NCI-H1694 (cell line): ENCODE measurements at regions not wholly inside any gene's neighbourhood (a gene's known extent, or its start where the extent isn't known, plus 50 kb on each side); places are given as distances from the start of the nearest gene placed in this dataset.
"Not testable (repeated sequence)": the region's sequence is repeated elsewhere in the genome, so short reads cannot be mapped to it uniquely, and the experiment has no call there.

Source experiments
- DNase-seq: peaks from one replicate; lab custom pipeline; 2025; lab: John Stamatoyannopoulos, UW

DNA sequence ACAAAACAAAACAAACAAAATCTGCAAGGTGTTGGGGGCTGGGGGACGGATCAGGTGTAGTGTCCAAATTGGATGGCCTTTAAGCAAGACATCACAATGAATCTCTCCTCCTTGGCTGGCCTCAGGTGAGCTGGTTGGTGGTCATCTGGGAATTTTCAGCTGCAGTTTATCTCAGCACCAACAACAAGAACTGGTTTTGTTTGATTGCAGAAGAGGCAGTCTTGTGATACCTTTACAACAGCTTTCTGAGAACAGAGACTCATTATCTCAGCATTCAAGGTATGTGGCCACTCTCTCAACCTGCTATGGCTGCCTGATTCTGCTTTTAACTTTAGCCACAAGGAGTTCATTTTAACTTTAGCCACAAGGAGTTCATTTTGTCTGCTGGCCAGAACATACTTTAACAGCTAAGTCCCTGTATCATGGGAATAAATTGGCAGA is 1543.4 kb downstream of the EFNA5 start:
- no peak for DNase-seq

DNA sequence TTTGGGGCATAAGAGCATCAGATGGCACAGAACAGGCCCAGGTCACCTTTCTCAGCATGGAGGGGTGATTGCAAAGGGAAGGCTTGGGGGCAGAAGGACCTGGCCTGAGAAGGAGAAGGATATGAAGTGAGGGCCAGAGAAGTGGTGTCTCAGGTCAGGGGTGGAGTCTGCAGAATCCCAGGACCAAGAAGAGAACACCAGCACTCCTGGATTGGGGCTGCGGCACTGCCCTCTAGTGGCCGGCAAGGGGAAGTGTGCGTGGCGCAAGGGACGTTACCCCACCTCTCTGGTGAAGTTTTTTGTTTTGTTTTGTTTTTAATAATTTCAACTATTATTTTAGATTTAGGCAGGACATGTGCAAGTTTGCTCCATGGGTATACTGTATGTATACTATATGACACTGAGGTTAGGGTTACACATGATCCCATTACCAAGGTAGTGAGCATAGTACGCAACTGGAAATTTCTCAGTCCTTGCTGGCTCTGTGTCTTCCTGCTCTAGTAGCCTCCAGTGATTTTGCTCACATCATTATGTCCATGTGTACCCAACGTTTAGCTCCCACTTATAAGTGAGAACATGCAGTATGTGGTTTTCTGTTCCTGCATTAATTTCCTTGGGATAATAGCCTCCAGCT is 1548.6 kb downstream of the EFNA5 start:
- DNase-seq, result no peak

DNA sequence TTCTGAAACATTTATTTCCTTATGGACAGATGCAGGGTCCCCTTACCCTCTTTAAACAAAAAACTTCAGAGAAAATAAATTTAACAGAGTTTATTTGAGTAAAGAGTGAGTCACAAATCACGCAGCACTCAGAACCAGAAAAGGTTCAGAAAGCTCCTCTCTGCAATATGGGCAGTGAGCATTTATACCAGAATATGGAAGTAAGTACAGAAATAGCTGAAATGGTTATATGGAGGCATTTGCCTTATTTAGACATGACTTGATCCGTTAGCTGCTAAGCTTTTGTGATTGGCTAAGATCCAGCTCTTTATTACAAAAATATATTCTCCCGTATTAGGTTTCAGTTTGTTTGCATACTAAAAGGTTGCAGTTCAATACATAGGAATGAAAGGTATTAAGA is 1554.1 kb downstream of the EFNA5 start:
- no peak for DNase-seq

- no peak for DNase-seq
Observed at GRCh38 chr5:106113922-106114321, 1556.8 kb downstream of the EFNA5 start.

DNA sequence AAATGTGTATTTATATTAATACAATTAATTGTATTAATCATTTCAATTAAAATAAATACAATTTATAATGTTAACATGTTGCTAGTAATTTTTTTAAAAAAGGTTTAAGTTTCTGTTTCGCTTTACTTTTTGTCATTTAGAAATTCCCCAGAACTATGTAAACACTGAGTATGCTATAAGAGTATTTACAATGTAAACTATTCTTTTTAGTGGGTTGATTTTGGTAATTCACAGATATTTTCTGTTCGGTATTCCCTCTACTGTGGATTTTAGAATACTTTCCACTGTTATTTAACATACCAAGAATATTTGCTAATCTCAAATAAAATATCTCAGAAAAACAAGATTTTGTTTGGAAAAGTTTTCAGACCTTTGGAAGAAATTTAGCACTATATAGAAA is 1564.4 kb downstream of the EFNA5 start:
- no peak for DNase-seq

DNA sequence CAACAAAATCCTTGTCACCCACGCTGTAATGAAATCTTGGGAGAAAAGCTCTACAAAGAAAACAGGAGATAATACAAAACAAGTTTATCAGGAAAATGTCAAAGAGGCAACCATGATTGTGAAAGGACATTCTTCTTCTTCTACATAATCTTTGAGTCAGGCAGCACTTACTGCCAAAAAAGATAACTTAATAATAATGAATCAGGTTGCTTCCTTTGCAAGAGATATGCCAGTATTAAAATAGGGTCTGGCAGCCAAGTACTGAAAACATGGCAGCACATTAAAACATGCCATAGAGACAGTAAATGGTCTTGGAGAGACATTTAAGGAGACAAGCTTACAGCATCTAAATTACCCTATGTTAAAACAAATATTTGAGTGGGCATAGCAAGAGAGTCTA is 1573.4 kb downstream of the EFNA5 start:
- DNase-seq, result no peak

GRCh38 chr5:106094839-106095238 is 1575.9 kb downstream of the EFNA5 start:
- no peak for DNase-seq

GRCh38 chr5:106094204-106094607 is 1576.5 kb downstream of the EFNA5 start:
- DNase-seq, result peak; percentile 82

DNA sequence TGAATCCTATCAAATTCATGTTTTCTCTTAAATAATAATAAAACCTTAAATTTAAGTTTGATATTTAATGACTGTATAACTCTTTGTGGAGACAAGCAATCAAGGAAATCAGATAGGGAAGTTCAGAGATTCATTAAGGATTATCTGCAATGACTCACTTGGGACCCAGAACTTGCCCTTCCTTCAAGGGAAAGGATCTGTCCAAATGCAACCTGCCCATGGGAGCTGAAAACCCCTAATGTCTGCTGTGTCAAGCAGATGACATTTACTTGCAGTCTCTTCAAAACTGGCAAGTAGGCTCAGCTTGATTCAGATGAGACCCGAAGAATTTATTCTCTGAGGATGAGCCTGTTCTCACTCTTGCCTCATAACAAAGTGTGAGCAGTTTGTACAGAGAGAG is 1577.6 kb downstream of the EFNA5 start:
- DNase-seq, result no peak

DNA sequence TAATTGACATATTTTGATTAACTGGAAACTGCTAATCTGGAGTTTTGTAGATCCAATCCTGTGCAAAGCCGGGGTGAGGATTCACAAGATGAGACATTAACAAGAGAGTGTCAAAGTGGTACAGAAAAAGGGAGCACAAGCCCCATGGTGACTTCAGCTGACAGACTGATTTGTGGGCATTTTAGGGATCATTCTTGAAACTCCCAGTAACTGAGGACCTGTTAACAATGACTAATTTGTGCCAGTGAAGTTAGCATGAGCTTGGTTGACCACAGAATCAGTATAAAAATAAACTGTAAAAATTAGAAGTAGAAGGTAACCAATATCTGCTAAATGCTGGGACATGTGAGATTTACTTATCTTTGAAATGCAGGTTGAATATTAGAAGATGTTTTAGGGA is 1578.3 kb downstream of the EFNA5 start:
- DNase-seq, result no peak

DNA sequence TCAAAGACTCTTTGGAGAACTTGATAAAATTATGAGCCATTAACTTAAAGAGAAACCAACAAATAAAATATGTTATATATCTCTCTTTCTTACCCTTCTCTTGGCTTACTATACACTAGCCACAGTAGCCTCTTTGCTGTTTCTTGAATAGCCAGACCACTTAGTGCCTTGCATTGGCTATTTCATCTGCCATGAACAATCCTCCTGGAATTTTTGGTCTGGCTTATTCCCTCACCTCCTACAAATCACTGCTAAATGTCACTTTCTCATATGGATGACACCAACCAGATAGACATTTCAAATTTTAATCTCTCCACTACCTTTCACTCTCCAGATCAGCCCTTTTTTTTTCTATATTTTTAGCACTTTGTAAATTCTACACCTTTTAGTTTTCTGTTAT is 1581.7 kb downstream of the EFNA5 start:
- no peak for DNase-seq

DNA sequence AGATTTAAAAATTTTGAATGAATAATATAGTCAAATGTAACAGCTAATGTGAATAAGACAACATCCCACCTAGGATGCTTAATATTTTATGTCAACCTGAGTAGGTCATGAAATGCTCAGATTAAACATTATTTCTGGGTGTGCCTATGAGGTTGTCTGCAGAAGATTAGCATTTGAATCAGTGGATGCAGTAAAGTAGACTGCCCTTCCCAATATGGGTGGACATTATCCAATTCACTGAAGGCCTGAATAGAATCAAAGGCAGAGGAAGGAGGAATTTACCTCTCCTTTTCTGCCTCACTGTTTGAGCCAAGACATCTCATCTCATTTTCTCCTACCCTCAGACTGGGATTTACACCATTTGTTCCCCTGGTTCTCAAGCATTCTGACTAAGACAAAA is 1582.3 kb downstream of the EFNA5 start:
- DNase-seq, result no peak

- DNase-seq, result no peak
Observed at GRCh38 chr5:106086352-106086751, 1584.4 kb downstream of the EFNA5 start.

- no peak for DNase-seq
Observed at GRCh38 chr5:106085556-106085955, 1585.2 kb downstream of the EFNA5 start.

DNA sequence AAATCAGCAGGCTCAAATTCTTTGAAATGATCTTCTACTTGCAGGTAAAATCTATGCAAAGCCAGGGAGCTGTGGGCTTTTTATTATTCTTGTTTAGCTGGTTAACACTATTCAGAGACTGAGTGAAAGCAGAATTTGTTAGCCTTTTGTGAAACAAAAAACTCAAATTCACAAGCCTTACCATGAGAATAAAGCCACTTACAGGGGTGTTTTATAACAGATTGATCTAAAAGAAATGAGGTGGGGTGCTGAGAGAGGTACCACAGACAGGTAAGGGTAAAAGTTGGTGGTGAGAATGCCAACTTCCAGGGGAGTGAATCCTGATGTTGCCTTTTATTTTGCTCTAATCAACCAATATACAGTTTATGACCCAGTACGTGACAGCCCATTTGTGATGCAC is 1585.6 kb downstream of the EFNA5 start:
- DNase-seq, result no peak

- DNase-seq, result no peak
Observed at GRCh38 chr5:106080535-106080934, 1590.2 kb downstream of the EFNA5 start.

GRCh38 chr5:106076655-106077054 is 1594.1 kb downstream of the EFNA5 start:
- no peak for DNase-seq

DNA sequence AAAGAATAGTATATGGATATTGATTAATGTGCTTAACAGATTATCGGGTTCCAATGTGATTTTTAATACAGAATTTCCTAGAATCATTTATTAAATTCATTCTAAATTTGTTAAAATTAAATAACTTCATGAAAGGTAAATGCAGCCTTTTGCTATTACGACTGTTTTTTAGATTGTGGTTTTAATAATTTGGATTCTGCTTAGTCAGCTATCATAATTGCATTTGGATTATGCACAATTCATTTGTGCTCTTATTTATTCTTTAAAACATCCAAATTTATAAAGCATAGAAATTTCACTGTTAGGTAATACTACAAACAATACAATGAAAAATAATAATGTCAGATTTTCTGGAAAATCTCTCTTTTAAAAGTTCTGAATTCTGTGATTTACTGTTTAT is 1598.5 kb downstream of the EFNA5 start:
- DNase-seq, result no peak

DNA sequence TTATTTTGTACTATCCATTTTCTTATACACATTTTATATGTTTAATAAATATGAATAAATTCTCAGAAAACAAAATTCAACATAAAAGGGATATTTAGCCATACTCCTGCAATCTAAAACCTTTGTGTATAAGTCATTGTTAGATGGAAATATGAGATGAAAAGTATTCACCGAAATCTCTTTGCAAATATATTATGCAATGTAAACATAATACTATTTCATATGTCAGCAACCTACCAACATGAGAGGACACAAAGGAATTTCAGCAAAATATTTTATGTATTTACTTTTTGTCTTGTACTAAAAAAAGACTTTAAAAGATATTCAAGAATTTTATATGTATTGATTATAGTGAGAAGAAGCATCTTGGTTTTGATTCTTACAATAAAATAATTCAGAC is 1623.4 kb downstream of the EFNA5 start:
- DNase-seq, result no peak

GRCh38 chr5:106032069-106032468 is 1638.7 kb downstream of the EFNA5 start:
- not testable (repeated sequence) for DNase-seq

- DNase-seq, result no peak
Observed at GRCh38 chr5:106028314-106028713, 1642.4 kb downstream of the EFNA5 start.

DNA sequence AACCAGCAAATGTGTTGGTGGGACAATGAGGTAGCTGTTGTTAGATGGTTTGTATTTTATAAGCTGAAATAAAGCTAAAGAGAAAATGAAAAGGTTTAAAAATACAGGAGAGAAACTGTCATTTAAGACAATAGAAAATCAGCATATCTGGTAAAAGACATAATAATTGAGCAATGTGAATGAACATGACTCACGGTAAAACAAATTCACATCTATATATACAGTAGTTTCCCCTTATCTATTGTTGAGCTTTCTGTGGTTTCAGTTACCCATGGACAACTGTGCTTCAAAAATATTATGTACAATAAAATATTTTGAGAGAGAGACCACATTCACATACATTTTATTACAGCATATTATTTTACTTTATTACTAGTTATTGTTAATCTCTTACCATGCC is 1649.8 kb downstream of the EFNA5 start:
- no peak for DNase-seq

DNA sequence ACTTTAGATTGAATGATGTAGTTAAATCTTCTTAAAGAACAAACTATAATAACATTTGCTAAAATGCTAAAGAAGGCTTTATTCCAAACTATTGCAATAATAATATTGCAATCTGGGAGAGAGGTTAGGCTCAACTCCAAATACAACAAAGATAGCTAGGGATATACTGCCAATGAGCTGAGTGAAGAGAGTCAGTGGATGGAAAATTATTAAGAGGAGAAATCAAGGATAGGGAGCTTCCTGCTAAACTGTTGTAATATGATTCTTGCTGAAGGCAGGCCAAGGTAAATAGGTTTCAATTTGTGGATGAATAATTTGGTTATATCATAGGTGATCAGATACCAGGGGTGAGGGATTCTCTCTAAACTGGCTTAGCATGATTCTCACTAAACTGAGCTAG is 1651.5 kb downstream of the EFNA5 start:
- DNase-seq, result no peak

- no peak for DNase-seq
Observed at GRCh38 chr5:106017243-106017857, 1653.4 kb downstream of the EFNA5 start.
